ENCODE measurements at regions not wholly inside any gene's neighbourhood (a gene's known extent, or its start where the extent isn't known, plus 50 kb on each side); places are given as distances from the start of the nearest gene placed in this dataset.

DNA sequence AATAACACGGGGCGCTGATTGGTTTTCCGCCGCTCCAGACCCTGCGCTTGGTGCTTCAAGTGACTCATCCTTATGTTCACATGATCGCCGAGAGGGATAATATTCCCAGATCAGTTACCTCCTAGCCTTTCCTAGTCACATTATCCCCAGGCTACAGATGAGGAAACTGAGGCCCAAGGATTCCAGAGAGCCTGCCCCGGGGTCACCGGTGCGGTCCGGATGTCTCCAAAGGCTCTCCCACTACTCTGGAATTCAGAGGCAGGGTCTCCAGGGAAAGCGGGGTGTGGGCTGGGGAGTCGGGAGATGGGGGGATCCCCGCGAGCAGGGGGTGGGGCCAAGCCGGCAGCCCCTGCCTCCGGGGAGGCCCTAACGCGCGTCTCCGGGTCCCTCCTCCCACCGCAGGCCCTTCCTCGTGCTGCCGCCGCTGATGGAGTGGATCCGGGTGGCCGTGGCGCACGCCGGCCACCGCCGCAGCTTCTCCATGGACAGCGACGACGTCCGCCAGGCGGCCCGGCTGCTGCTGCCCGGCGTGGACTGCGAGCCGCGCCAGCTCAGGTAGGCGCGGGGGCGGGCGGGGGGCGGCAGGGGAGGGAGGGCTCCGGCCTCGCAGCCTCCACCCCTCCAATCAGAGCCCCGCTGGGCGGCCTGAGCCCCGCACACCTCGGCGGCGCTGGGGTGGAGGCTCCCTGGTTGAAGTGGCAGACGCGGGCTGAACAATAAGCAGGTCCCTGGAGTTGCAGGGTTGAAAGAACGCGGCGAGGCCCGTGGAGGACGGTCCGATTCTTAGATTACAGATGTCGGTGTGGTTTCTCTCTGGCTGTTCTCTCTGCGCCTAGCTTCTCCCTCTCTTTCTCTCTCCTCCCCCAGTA is 104.6 kb upstream of the PWP1 start:
- Histone ChIP-seq H3K79me2 (ENCODE audit: control insufficient read depth, insufficient read depth, low read length) (no peaks in the 10 kb centered on the region), H3K27me3 (ENCODE audit: control insufficient read depth in 2 of 2, insufficient read depth in 2 of 2, low read length in 2 of 2) (peaks cover 20 to 53% of the 10 kb centered on the region in 2 experiments; a peak in 4 of 5 replicates), H3K4me1 (replicated peaks in 1 of 2; ENCODE audit: control insufficient read depth in 2 of 2, insufficient read depth in 2 of 2, low read length in 2 of 2) (no peaks in the 10 kb centered on the region), H3K9me3 (replicated peaks; ENCODE audit: control insufficient read depth, insufficient read depth, low read depth, low read length) (no peaks in the 10 kb centered on the region), H3K4me3 (no peak overlapping the region), H3K4me2 (ENCODE audit: insufficient read depth, low read length) (no peak overlapping the region), H3K27ac (ENCODE audit: extremely low read depth, low read depth, low read length) (no peak overlapping the region), H2AFZ (ENCODE audit: low read depth, low read length) (no peak overlapping the region), H3K9me1 (ENCODE audit: control insufficient read depth, insufficient read depth, low read length) (no peaks in the 10 kb centered on the region), H3K36me3 (ENCODE audit: control insufficient read depth, insufficient read depth, low read length) (no peaks in the 10 kb centered on the region), H3K9ac (ENCODE audit: insufficient read depth in 1 of 2, low read depth in 2 of 2, low read length in 2 of 2) (no peak overlapping the region), H4K20me1 (replicated peaks; ENCODE audit: control insufficient read depth, insufficient read depth, low read length) (0 out of 2 replicates have a peak, but pooled peaks cover 4% of the 10 kb centered on the region)
- 2% methylated on average over 29 of the region's 66 CpGs for WGBS (ENCODE audit: insufficient coverage, low coverage, missing lambda C conversion rate)
- DNase-seq (ENCODE audit: extremely low read depth in 1 of 4, low spot score in 3 of 4) (peak in 2 of 4 experiments; percentile 9 to 12), FAIRE-seq (no peak), ATAC-seq (no peak)
- ChIA-PET POLR2A (no interaction called here), CTCF (ENCODE audit: low intra/inter-chr PET ratio) (no interaction called here)
- in situ Hi-C loops (cut with MboI) (no loop called here), intact Hi-C loops (cut with micrococcal nuclease) (no loop called here)
- TF ChIP-seq FOXK1 (CRISPR knock-in tag; IDR thresholded peaks at IDR 0.05; ENCODE audit: borderline replicate concordance) (no peak), SMARCB1 (IDR thresholded peaks at IDR 0.05; ENCODE audit: insufficient read length, low read depth) (no peak), ZNF551 (CRISPR knock-in tag; IDR thresholded peaks at IDR 0.05) (no peak), CHD1 (IDR thresholded peaks at IDR 0.05; ENCODE audit: low read length) (no peak), EGR1 (conservative IDR thresholded peaks at IDR 0.05) (no peak)
- TF ChIP-seq, protein P1, sequence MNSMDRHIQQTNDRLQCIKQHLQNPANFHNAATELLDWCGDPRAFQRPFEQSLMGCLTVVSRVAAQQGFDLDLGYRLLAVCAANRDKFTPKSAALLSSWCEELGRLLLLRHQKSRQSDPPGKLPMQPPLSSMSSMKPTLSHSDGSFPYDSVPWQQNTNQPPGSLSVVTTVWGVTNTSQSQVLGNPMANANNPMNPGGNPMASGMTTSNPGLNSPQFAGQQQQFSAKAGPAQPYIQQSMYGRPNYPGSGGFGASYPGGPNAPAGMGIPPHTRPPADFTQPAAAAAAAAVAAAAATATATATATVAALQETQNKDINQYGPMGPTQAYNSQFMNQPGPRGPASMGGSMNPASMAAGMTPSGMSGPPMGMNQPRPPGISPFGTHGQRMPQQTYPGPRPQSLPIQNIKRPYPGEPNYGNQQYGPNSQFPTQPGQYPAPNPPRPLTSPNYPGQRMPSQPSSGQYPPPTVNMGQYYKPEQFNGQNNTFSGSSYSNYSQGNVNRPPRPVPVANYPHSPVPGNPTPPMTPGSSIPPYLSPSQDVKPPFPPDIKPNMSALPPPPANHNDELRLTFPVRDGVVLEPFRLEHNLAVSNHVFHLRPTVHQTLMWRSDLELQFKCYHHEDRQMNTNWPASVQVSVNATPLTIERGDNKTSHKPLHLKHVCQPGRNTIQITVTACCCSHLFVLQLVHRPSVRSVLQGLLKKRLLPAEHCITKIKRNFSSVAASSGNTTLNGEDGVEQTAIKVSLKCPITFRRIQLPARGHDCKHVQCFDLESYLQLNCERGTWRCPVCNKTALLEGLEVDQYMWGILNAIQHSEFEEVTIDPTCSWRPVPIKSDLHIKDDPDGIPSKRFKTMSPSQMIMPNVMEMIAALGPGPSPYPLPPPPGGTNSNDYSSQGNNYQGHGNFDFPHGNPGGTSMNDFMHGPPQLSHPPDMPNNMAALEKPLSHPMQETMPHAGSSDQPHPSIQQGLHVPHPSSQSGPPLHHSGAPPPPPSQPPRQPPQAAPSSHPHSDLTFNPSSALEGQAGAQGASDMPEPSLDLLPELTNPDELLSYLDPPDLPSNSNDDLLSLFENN (IDR thresholded peaks at IDR 0.05; ENCODE audit: low read depth in 2 of 2, low read length in 2 of 2), result no peak
- TF ChIP-seq, protein P2, sequence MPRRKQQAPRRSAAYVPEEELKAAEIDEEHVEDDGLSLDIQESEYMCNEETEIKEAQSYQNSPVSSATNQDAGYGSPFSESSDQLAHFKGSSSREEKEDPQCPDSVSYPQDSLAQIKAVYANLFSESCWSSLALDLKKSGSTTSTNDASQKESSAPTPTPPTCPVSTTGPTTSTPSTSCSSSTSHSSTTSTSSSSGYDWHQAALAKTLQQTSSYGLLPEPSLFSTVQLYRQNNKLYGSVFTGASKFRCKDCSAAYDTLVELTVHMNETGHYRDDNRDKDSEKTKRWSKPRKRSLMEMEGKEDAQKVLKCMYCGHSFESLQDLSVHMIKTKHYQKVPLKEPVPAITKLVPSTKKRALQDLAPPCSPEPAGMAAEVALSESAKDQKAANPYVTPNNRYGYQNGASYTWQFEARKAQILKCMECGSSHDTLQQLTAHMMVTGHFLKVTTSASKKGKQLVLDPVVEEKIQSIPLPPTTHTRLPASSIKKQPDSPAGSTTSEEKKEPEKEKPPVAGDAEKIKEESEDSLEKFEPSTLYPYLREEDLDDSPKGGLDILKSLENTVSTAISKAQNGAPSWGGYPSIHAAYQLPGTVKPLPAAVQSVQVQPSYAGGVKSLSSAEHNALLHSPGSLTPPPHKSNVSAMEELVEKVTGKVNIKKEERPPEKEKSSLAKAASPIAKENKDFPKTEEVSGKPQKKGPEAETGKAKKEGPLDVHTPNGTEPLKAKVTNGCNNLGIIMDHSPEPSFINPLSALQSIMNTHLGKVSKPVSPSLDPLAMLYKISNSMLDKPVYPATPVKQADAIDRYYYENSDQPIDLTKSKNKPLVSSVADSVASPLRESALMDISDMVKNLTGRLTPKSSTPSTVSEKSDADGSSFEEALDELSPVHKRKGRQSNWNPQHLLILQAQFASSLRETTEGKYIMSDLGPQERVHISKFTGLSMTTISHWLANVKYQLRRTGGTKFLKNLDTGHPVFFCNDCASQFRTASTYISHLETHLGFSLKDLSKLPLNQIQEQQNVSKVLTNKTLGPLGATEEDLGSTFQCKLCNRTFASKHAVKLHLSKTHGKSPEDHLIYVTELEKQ (CRISPR knock-in tag; IDR thresholded peaks at IDR 0.05), result no peak
- TF ChIP-seq, protein P3, sequence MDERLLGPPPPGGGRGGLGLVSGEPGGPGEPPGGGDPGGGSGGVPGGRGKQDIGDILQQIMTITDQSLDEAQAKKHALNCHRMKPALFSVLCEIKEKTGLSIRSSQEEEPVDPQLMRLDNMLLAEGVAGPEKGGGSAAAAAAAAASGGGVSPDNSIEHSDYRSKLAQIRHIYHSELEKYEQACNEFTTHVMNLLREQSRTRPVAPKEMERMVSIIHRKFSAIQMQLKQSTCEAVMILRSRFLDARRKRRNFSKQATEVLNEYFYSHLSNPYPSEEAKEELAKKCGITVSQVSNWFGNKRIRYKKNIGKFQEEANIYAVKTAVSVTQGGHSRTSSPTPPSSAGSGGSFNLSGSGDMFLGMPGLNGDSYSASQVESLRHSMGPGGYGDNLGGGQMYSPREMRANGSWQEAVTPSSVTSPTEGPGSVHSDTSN (CRISPR knock-in tag; IDR thresholded peaks at IDR 0.05; ENCODE audit: low read depth), result no peak
- TF ChIP-seq, protein P3 (tag; conservative IDR thresholded peaks at IDR 0.05; ENCODE audit: low read depth), result no peak
- BruUV-seq (replicated peaks), result no TSS peak
